OCI-LY1 (cell line): ENCODE measurements at regions not wholly inside any gene's neighbourhood (a gene's known extent, or its start where the extent isn't known, plus 50 kb on each side); places are given as distances from the start of the nearest gene placed in this dataset.

Experiments
- H2AFZ ChIP-seq: fragments of 200-600 bp; sonication (generic), shearing (Covaris generic); 2 replicates; pipeline ENCODE4 v1.6.0; 2014; ENCODE audit warnings: antibody characterized with exemption, mild to moderate bottlenecking, low read length
- H3F3A ChIP-seq: fragments of 200-600 bp; sonication (generic), shearing (Covaris generic); 2 replicates; pipeline ENCODE4 v1.6.0; 2014; ENCODE audit warnings: mild to moderate bottlenecking, antibody characterized with exemption, low read length, moderate library complexity; ENCODE audit not compliant: insufficient read depth
- H3K27ac ChIP-seq: fragments of 200-600 bp; sonication (generic); 2 replicates; pipeline ENCODE4 v1.5.1; 2014; ENCODE audit warnings: low read length, mixed run types, mild to moderate bottlenecking, low read depth; ENCODE audit not compliant: poor library complexity, severe bottlenecking
- H3K27me3 ChIP-seq: fragments of 200-600 bp; sonication (generic); 2 replicates; pipeline ENCODE4 v1.6.0; 2014; ENCODE audit warnings: antibody characterized with exemption, mild to moderate bottlenecking, low read length, moderate library complexity; ENCODE audit not compliant: insufficient read depth
- H3K36me3 ChIP-seq: fragments of 200-600 bp; sonication (generic); 2 replicates; pipeline ENCODE4 v1.6.1; 2014; ENCODE audit warnings: mild to moderate bottlenecking, antibody characterized with exemption, low read length, moderate library complexity, mixed read lengths; ENCODE audit not compliant: insufficient read depth
- H3K4me1 ChIP-seq: fragments of 200-600 bp; sonication (generic); 2 replicates; pipeline ENCODE4 v1.5.1; 2014; ENCODE audit warnings: mild to moderate bottlenecking, low read length, moderate library complexity; ENCODE audit not compliant: insufficient read depth, severe bottlenecking
- H3K4me2 ChIP-seq: fragments of 200-600 bp; sonication (generic), shearing (Covaris generic); 2 replicates; pipeline ENCODE4 v1.6.1; 2014; ENCODE audit warnings: low read length
- H3K4me3 ChIP-seq: fragments of 200-600 bp; sonication (generic); 2 replicates; pipeline ENCODE4 v1.5.1; 2014; ENCODE audit warnings: low read length, low read depth, mild to moderate bottlenecking, mixed read lengths; ENCODE audit not compliant: poor library complexity, severe bottlenecking
- H3K79me2 ChIP-seq: fragments of 200-600 bp; shearing (Covaris generic); 2 replicates; pipeline ENCODE4 v1.6.1; 2016; ENCODE audit warnings: mixed run types, low read length, mixed read lengths; ENCODE audit not compliant: insufficient read depth
- H3K9ac ChIP-seq: fragments of 200-600 bp; sonication (generic), shearing (Covaris generic); 2 replicates; pipeline ENCODE4 v1.6.1; 2014; ENCODE audit warnings: mild to moderate bottlenecking, low read length, mixed read lengths
- H3K9me2 ChIP-seq: fragments of 200-600 bp; sonication (generic), shearing (Covaris generic); 2 replicates; pipeline ENCODE4 v1.6.1; 2014; ENCODE audit warnings: low read depth, mild to moderate bottlenecking, low read length, mixed read lengths
- H3K9me3 ChIP-seq: fragments of 200-600 bp; shearing (Covaris generic); 2 replicates; pipeline ENCODE4 v1.6.1; 2014; ENCODE audit warnings: low read length, mixed read lengths
- H4K20me1 ChIP-seq: fragments of 200-600 bp; sonication (generic), shearing (Covaris generic); 2 replicates; pipeline ENCODE4 v1.6.0; 2016; ENCODE audit warnings: mild to moderate bottlenecking, low read length; ENCODE audit not compliant: insufficient read depth
- CTCF ChIP-seq: fragments of 200-600 bp; sonication (generic), shearing (Covaris generic); IDR thresholded peaks from 2 replicates; pipeline ENCODE4 v1.5.1; 2017; ENCODE audit warnings: mild to moderate bottlenecking, antibody characterized with exemption, low read length, moderate library complexity, mixed read lengths
- EZH2 ChIP-seq: fragments of 200-600 bp; sonication (generic), shearing (Covaris generic); IDR thresholded peaks from 2 replicates; pipeline ENCODE4 v1.8.0; 2017; ENCODE audit warnings: borderline replicate concordance, mixed run types, mild to moderate bottlenecking, antibody characterized with exemption, low read length, moderate library complexity, mixed read lengths

GRCh38 chr1:173287785-173288184 lies 80.7 kb upstream of the TNFSF4 start:
- H3K4me2 ChIP-seq: no peak overlapping the region
- no peak overlapping the region for H3K4me3 ChIP-seq
- H3K9me2 ChIP-seq: no peaks in the 10 kb centered on the region
- no peaks in the 10 kb centered on the region for H3K27me3 ChIP-seq
- no peak overlapping the region for H3K27ac ChIP-seq
- no peaks in the 10 kb centered on the region for H3K9me3 ChIP-seq
- H2AFZ ChIP-seq: no peak overlapping the region
- no peaks in the 10 kb centered on the region for H3K79me2 ChIP-seq
- H3K4me1 ChIP-seq: no peaks in the 10 kb centered on the region
- no peaks in the 10 kb centered on the region for H4K20me1 ChIP-seq
- H3K36me3 ChIP-seq: no peaks in the 10 kb centered on the region
- no peak for TF ChIP-seq CTCF
- no peak for TF ChIP-seq EZH2
- H3K9ac ChIP-seq: no peak overlapping the region
- no peaks in the 10 kb centered on the region for H3F3A ChIP-seq

- Histone ChIP-seq H4K20me1 (no peaks in the 10 kb centered on the region), H3K36me3 (no peaks in the 10 kb centered on the region), H3F3A (no peaks in the 10 kb centered on the region)
Observed at GRCh38 chr1:173293756-173294155, 86.6 kb upstream of the TNFSF4 start.

DNA sequence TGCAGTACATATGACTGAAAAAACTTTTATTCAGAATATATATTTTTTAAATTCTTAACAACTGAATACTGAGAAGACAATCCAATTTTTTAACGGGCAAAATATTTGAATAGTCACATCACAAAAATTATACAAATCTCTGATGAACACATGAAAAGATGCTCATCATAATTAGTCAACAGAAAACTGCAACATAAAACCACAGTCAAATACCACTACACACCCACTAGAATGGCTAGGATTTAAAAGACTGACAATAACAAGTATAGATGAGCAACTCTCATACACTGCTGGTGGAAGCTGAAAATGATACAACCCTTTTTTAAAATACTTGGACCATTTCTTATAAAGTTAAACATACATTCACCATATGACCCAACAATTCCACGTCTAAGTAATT lies 87.7 kb upstream of the TNFSF4 start:
- Histone ChIP-seq H2AFZ (no peak overlapping the region), H3K9me2 (no peaks in the 10 kb centered on the region), H3K27ac (no peak overlapping the region), H3K4me3 (no peak overlapping the region), H3F3A (no peaks in the 10 kb centered on the region), H3K27me3 (no peaks in the 10 kb centered on the region), H3K9me3 (no peaks in the 10 kb centered on the region), H3K9ac (no peak overlapping the region), H3K4me2 (no peak overlapping the region), H4K20me1 (no peaks in the 10 kb centered on the region), H3K36me3 (no peaks in the 10 kb centered on the region), H3K4me1 (no peaks in the 10 kb centered on the region), H3K79me2 (no peaks in the 10 kb centered on the region)
- no peak for TF ChIP-seq EZH2

More at GRCh38 chr1:173293756-173294155, 86.6 kb upstream of the TNFSF4 start:
- Histone ChIP-seq H3K4me3 (no peak overlapping the region), H3K4me2 (no peak overlapping the region), H2AFZ (no peak overlapping the region), H3K4me1 (no peaks in the 10 kb centered on the region), H3K9me3 (no peaks in the 10 kb centered on the region), H3K9ac (no peak overlapping the region), H3K27ac (no peak overlapping the region), H3K79me2 (no peaks in the 10 kb centered on the region), H3K27me3 (no peaks in the 10 kb centered on the region), H3K9me2 (no peaks in the 10 kb centered on the region)
- TF ChIP-seq CTCF (no peak), EZH2 (no peak)

DNA sequence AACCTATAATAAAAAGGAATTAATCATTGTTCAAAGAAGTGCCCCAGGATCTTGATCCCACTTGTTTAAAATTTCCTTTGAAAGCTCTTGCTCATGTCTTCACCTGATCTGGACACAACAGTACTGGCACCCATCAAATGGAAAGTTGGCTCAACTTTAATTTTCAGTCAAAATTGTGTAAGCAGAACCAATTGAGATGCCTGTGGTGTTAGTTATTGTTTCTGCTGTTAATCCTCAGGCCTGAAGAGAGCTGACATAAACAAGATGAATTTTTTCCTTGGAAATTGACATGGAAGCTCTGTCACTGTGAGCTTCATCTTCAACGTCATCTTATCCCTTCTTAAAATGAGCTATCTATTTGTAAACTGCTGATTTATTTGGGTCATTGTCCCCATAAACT lies 88.3 kb upstream of the TNFSF4 start:
- H3K4me1 ChIP-seq: no peaks in the 10 kb centered on the region
- TF ChIP-seq CTCF (no peak), EZH2 (no peak)

More for the DNA sequence above, 88.3 kb upstream of the TNFSF4 start:
- Histone ChIP-seq H3K4me2 (no peak overlapping the region), H3K27ac (no peak overlapping the region), H3K27me3 (no peaks in the 10 kb centered on the region), H3K36me3 (no peaks in the 10 kb centered on the region), H3K79me2 (no peaks in the 10 kb centered on the region), H3K4me3 (no peak overlapping the region), H3K9ac (no peak overlapping the region), H3K9me2 (no peaks in the 10 kb centered on the region), H4K20me1 (no peaks in the 10 kb centered on the region), H3K9me3 (no peaks in the 10 kb centered on the region), H3F3A (no peaks in the 10 kb centered on the region), H2AFZ (no peak overlapping the region)
